ENCODE measurements at regions not wholly inside any gene's neighbourhood (a gene's known extent, or its start where the extent isn't known, plus 50 kb on each side); places are given as distances from the start of the nearest gene placed in this dataset.
A peak's percentile ranks its signal among the peaks of the same experiment; 100 is the strongest.
"Not testable (repeated sequence)": the region's sequence is repeated elsewhere in the genome, so short reads cannot be mapped to it uniquely, and the experiment has no call there.

GRCh38 chr14:71451501-71451900 is 480.7 kb upstream of the RGS6 start:
- TF ChIP-seq, protein P1, sequence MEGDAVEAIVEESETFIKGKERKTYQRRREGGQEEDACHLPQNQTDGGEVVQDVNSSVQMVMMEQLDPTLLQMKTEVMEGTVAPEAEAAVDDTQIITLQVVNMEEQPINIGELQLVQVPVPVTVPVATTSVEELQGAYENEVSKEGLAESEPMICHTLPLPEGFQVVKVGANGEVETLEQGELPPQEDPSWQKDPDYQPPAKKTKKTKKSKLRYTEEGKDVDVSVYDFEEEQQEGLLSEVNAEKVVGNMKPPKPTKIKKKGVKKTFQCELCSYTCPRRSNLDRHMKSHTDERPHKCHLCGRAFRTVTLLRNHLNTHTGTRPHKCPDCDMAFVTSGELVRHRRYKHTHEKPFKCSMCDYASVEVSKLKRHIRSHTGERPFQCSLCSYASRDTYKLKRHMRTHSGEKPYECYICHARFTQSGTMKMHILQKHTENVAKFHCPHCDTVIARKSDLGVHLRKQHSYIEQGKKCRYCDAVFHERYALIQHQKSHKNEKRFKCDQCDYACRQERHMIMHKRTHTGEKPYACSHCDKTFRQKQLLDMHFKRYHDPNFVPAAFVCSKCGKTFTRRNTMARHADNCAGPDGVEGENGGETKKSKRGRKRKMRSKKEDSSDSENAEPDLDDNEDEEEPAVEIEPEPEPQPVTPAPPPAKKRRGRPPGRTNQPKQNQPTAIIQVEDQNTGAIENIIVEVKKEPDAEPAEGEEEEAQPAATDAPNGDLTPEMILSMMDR (IDR thresholded peaks at IDR 0.05), result no peak
- no peak overlapping the region for H3K4me3 Mint-ChIP-seq
- peaks cover 5% of the 10 kb centered on the region for H3K36me3 Mint-ChIP-seq (ENCODE audit: low read depth)
- peaks cover 3% of the 10 kb centered on the region for H3K27me3 Mint-ChIP-seq (ENCODE audit: low read depth, poor library complexity)
- H3K4me1 Mint-ChIP-seq, result peaks cover 6% of the 10 kb centered on the region
- H3K9me3 Mint-ChIP-seq, result peaks cover 7% of the 10 kb centered on the region
- H3K27ac Mint-ChIP-seq, result no peak overlapping the region
- DNase-seq, result no peak

DNA sequence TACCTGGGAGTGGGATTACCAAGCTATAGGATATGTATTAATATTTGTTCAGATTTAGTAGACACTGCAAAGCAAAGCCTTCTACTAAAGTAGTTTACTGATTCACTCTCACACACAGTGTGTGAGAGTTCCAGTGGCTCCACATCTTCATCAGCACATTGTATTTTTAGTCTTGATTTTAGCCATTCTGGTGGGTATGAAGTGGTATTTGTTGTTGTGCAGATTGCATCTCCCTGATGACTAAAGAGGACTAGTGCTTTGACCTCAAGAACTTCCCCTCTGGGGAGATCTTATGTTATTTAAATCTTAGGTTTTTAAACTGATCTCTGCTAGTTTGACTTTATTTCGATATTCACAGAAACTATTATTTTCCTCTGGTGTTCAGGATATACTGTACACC is 479.7 kb upstream of the RGS6 start:
- peaks cover 7% of the 10 kb centered on the region for H3K9me3 Mint-ChIP-seq
- peaks cover 3% of the 10 kb centered on the region for H3K27me3 Mint-ChIP-seq (ENCODE audit: low read depth, poor library complexity)
- no peak overlapping the region for H3K4me3 Mint-ChIP-seq
- H3K4me1 Mint-ChIP-seq, result peaks cover 6% of the 10 kb centered on the region
- DNase-seq, result no peak
- no peak overlapping the region for H3K27ac Mint-ChIP-seq
- peaks cover 5% of the 10 kb centered on the region for H3K36me3 Mint-ChIP-seq (ENCODE audit: low read depth)
- TF ChIP-seq, protein P1 (IDR thresholded peaks at IDR 0.05), result no peak

- Mint-ChIP-seq H3K27ac (no peak overlapping the region), H3K4me3 (no peak overlapping the region), H3K36me3 (ENCODE audit: low read depth) (peaks cover 5% of the 10 kb centered on the region), H3K27me3 (ENCODE audit: low read depth, poor library complexity) (peaks cover 3% of the 10 kb centered on the region), H3K9me3 (peaks cover 7% of the 10 kb centered on the region), H3K4me1 (peaks cover 6% of the 10 kb centered on the region)
- no peak for DNase-seq
- TF ChIP-seq, protein P1 (IDR thresholded peaks at IDR 0.05), result no peak
Measured at GRCh38 chr14:71452987-71453386, 479.2 kb upstream of the RGS6 start.

DNA sequence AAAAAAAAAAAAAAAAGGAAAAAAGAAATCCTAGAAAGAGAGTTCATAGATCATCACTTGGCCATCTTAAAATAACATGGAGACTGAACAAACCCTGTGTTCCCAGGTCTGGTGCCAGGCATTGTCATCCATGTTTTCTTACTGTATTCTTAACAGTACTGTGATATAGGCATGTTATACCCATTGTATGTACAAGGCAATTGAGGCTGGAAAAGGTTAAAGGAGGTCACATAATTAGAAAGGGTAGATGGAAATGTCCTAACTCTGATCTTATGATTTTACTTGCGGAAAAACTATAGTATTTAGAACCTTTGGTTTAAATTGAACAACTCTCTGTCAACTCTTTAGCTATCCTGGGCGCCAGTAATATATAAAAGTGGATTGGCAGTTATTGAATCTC is 478.2 kb upstream of the RGS6 start:
- peaks cover 6% of the 10 kb centered on the region for H3K36me3 Mint-ChIP-seq (ENCODE audit: low read depth)
- peaks cover 4% of the 10 kb centered on the region for H3K4me1 Mint-ChIP-seq
- peaks cover 3% of the 10 kb centered on the region for H3K27me3 Mint-ChIP-seq (ENCODE audit: low read depth, poor library complexity)
- DNase-seq, result no peak
- TF ChIP-seq, protein P1 (IDR thresholded peaks at IDR 0.05), result no peak
- no peak overlapping the region for H3K4me3 Mint-ChIP-seq
- no peak overlapping the region for H3K27ac Mint-ChIP-seq
- H3K9me3 Mint-ChIP-seq, result peaks cover 7% of the 10 kb centered on the region

DNA sequence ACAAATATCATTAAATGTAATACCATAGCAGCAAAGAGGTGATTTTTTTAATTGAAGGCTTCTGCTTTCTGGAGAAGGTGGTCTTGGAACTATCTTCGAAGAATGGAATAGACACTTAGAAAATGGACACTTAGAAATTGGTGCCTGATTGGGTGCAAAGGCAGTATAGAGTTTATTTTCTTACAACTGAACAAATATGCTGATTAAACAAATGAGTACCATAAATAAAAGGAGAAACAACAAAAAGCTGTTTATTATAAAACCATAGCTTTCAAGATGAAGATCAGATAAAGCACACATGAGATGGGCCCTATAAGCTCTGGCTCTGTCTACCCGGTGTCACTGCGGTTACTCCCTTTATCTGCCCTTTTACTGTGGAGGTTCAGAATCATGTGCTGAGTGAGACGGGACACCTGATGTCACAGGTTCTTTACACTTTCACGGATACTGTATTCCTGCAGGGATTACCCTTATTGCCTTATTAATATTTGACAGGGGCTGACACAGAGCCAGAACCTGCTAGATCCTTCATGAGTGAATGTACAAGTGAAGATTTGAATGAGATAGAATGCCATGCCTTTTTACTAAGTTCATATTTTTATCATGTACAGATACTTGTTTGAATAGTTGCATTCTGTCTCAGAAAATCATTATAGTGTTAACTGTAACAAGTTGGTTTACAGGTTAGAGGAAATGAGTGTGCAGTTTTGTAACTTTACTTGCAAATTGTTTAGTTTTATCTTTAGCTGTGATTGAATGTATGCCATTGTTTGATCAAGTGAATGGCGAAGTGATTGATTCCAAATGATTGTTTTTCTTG is 477.5 kb upstream of the RGS6 start:
- Mint-ChIP-seq H3K4me1 (no peaks in the 10 kb centered on the region), H3K27me3 (ENCODE audit: low read depth, poor library complexity) (peaks cover 3% of the 10 kb centered on the region), H3K36me3 (ENCODE audit: low read depth) (peaks cover 13% of the 10 kb centered on the region), H3K27ac (no peak overlapping the region), H3K9me3 (peaks cover 11% of the 10 kb centered on the region), H3K4me3 (no peak overlapping the region)
- DNase-seq, result no peak
- TF ChIP-seq, protein P1 (IDR thresholded peaks at IDR 0.05), result no peak

- DNase-seq, result no peak
- TF ChIP-seq, protein P1 (IDR thresholded peaks at IDR 0.05), result no peak
- Mint-ChIP-seq H3K9me3 (peaks cover 37% of the 10 kb centered on the region), H3K27me3 (ENCODE audit: low read depth, poor library complexity) (no peaks in the 10 kb centered on the region), H3K4me1 (no peaks in the 10 kb centered on the region), H3K36me3 (ENCODE audit: low read depth) (peaks cover 56% of the 10 kb centered on the region), H3K4me3 (no peak overlapping the region), H3K27ac (no peak overlapping the region)
Measured at GRCh38 chr14:71460091-71460490, 472.1 kb upstream of the RGS6 start.

DNA sequence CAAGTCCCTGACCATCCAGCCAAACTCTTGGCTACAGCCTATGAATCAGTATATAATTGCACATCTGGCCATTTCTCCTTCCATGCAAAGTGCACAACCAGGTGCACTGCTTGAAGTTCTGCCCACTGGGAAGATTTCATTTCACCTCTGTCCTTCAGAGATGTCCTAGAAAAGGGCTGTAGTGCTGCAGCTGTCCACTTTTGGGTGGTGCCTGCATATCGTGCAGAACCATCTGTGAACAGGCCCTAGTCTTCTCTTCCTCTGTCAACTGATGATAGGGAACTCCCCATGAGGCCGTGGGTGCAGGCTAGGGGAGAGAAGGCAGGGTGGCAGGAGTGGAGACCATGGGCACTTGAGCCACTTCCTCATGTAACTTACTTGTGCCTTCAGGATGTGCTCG is 470.6 kb upstream of the RGS6 start:
- not testable (repeated sequence) for H3K27me3 Mint-ChIP-seq (ENCODE audit: low read depth, poor library complexity); H3K4me1 Mint-ChIP-seq; H3K4me3 Mint-ChIP-seq; DNase-seq
- Mint-ChIP-seq H3K9me3 (peaks cover 41% of the 10 kb centered on the region), H3K36me3 (ENCODE audit: low read depth) (peaks cover 68% of the 10 kb centered on the region), H3K27ac (peak overlapping the region; percentile 52)
